ENCODE measurements at regions not wholly inside any gene's neighbourhood (a gene's known extent, or its start where the extent isn't known, plus 50 kb on each side); places are given as distances from the start of the nearest gene placed in this dataset.

DNA sequence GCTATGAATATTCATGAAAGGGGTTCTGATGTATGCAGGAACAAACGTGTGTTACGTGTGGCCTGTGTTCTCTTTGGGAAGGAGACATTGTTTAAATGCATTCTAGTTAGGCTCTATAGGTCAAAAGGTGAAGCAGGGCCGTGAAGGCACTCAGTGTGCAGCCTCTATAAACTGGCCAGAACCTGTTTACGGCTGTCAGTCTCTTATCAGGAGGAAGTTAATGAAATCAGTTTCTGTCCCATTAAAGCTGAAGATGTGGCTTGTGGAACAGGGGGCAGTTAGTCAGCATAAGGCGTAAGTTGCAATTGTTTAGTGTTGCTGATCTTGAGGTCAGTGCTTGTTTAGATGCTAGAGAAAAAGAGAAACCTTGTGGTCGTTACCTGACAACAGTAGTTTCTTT lies 111.5 kb upstream of the KCNG1 start:
- Histone ChIP-seq H3K27me3 (ENCODE audit: control insufficient read depth in 2 of 2, insufficient read depth in 2 of 2, low read length in 2 of 2) (peaks cover 14 to 37% of the 10 kb centered on the region in 2 experiments; a peak in 3 of 5 replicates), H3K4me1 (replicated peaks in 1 of 2; ENCODE audit: control insufficient read depth in 2 of 2, insufficient read depth in 2 of 2, low read length in 2 of 2) (no peaks in the 10 kb centered on the region), H3K79me2 (ENCODE audit: control insufficient read depth, insufficient read depth, low read length) (no peaks in the 10 kb centered on the region), H3K36me3 (ENCODE audit: control insufficient read depth, insufficient read depth, low read length) (no peaks in the 10 kb centered on the region), H3K4me3 (no peak overlapping the region), H3K9me3 (replicated peaks; ENCODE audit: control insufficient read depth, insufficient read depth, low read depth, low read length) (no peaks in the 10 kb centered on the region), H2AFZ (ENCODE audit: low read depth, low read length) (no peak overlapping the region), H3K4me2 (ENCODE audit: insufficient read depth, low read length) (no peak overlapping the region), H3K27ac (ENCODE audit: extremely low read depth, low read depth, low read length) (no peak overlapping the region), H3K9me1 (ENCODE audit: control insufficient read depth, insufficient read depth, low read length) (no peaks in the 10 kb centered on the region), H3K9ac (ENCODE audit: insufficient read depth in 1 of 2, low read depth in 2 of 2, low read length in 2 of 2) (no peak overlapping the region), H4K20me1 (replicated peaks; ENCODE audit: control insufficient read depth, insufficient read depth, low read length) (no peaks in the 10 kb centered on the region)
- in situ Hi-C loops (cut with MboI) (no loop called here), intact Hi-C loops (cut with micrococcal nuclease) (no loop called here)
- DNase-seq (ENCODE audit: extremely low read depth in 1 of 4, low spot score in 3 of 4): no peak
- BruUV-seq (replicated peaks): no TSS peak
- 3% methylated on average over 6 of the region's 6 CpGs for WGBS (ENCODE audit: insufficient coverage, low coverage, missing lambda C conversion rate)
- no peak for ATAC-seq
- POLR2A ChIA-PET: no interaction called here
- CTCF ChIA-PET (ENCODE audit: low intra/inter-chr PET ratio): no interaction called here
- no peak for FAIRE-seq
- TF ChIP-seq ZBTB1 (CRISPR knock-in tag; IDR thresholded peaks at IDR 0.05; ENCODE audit: borderline replicate concordance, low read depth) (no peak), ZNF668 (CRISPR knock-in tag; IDR thresholded peaks at IDR 0.05) (no peak), SNAPC5 (CRISPR knock-in tag; IDR thresholded peaks at IDR 0.05) (no peak), STAT5B (CRISPR knock-in tag; IDR thresholded peaks at IDR 0.05) (no peak), HDAC6 (IDR thresholded peaks at IDR 0.05; ENCODE audit: low read depth, low read length) (no peak), ZNF316 (IDR thresholded peaks at IDR 0.05) (no peak), MEIS2 (IDR thresholded peaks at IDR 0.05; ENCODE audit: partially characterized antibody) (peak; percentile 2)
- TF ChIP-seq, protein P1, sequence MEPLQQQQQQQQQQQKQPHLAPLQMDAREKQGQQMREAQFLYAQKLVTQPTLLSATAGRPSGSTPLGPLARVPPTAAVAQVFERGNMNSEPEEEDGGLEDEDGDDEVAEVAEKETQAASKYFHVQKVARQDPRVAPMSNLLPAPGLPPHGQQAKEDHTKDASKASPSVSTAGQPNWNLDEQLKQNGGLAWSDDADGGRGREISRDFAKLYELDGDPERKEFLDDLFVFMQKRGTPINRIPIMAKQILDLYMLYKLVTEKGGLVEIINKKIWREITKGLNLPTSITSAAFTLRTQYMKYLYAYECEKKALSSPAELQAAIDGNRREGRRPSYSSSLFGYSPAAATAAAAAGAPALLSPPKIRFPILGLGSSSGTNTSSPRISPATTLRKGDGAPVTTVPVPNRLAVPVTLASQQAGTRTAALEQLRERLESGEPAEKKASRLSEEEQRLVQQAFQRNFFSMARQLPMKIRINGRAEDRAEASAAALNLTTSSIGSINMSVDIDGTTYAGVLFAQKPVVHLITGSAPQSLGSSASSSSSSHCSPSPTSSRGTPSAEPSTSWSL (CRISPR knock-in tag; IDR thresholded peaks at IDR 0.05; ENCODE audit: borderline replicate concordance): no peak
- TF ChIP-seq, protein P2, sequence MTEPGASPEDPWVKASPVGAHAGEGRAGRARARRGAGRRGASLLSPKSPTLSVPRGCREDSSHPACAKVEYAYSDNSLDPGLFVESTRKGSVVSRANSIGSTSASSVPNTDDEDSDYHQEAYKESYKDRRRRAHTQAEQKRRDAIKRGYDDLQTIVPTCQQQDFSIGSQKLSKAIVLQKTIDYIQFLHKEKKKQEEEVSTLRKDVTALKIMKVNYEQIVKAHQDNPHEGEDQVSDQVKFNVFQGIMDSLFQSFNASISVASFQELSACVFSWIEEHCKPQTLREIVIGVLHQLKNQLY (CRISPR knock-in tag; conservative IDR thresholded peaks at IDR 0.05): no peak
- TF ChIP-seq, protein P3, sequence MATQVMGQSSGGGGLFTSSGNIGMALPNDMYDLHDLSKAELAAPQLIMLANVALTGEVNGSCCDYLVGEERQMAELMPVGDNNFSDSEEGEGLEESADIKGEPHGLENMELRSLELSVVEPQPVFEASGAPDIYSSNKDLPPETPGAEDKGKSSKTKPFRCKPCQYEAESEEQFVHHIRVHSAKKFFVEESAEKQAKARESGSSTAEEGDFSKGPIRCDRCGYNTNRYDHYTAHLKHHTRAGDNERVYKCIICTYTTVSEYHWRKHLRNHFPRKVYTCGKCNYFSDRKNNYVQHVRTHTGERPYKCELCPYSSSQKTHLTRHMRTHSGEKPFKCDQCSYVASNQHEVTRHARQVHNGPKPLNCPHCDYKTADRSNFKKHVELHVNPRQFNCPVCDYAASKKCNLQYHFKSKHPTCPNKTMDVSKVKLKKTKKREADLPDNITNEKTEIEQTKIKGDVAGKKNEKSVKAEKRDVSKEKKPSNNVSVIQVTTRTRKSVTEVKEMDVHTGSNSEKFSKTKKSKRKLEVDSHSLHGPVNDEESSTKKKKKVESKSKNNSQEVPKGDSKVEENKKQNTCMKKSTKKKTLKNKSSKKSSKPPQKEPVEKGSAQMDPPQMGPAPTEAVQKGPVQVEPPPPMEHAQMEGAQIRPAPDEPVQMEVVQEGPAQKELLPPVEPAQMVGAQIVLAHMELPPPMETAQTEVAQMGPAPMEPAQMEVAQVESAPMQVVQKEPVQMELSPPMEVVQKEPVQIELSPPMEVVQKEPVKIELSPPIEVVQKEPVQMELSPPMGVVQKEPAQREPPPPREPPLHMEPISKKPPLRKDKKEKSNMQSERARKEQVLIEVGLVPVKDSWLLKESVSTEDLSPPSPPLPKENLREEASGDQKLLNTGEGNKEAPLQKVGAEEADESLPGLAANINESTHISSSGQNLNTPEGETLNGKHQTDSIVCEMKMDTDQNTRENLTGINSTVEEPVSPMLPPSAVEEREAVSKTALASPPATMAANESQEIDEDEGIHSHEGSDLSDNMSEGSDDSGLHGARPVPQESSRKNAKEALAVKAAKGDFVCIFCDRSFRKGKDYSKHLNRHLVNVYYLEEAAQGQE (IDR thresholded peaks at IDR 0.05; ENCODE audit: borderline replicate concordance): peak; percentile 86
- TF ChIP-seq, protein P3 (CRISPR knock-in tag; IDR thresholded peaks at IDR 0.05; ENCODE audit: low read depth): no peak

Measured in K562 (cell line).